Vagina (tissue), 2 donors: ENCODE measurements at regions not wholly inside any gene's neighbourhood (a gene's known extent, or its start where the extent isn't known, plus 50 kb on each side); places are given as distances from the start of the nearest gene placed in this dataset.

Source experiments
- DNase-seq, 2 donors: peaks; one replicate each; pipeline ENCODE4 v3.0.0-alpha.2; 2017; ENCODE audit errors: extremely low spot score in 2 of 2
- H3K27ac ChIP-seq: fragments of 200-600 bp; sonication (generic); one replicate; pipeline ENCODE4 v1.5.1; 2019
- H3K27me3 ChIP-seq: fragments of 200-600 bp; sonication (generic); one replicate; pipeline ENCODE4 v1.5.1; 2019
- H3K36me3 ChIP-seq, 2 donors: fragments of 200-600 bp; sonication (generic); one replicate each; pipeline ENCODE4 v1.5.1; 2017 to 2019
- H3K4me1 ChIP-seq: fragments of 200-600 bp; sonication (generic); one replicate; pipeline ENCODE4 v1.5.1; 2019
- H3K4me3 ChIP-seq, 2 donors: fragments of 200-600 bp; sonication (generic); 1 replicate in 1 of 2; 2 replicates in 1 of 2; pipeline ENCODE4 v1.5.1; 2016 to 2019
- H3K9me3 ChIP-seq: fragments of 200-600 bp; sonication (generic); one replicate; pipeline ENCODE4 v1.5.1; 2019
- POLR2A ChIP-seq, 2 donors: fragments of 450-650 bp; IDR thresholded peaks; one replicate each; pipeline ENCODE4 v1.6.1; 2017; ENCODE audit warnings: antibody characterized with exemption in 2 of 2, mild to moderate bottlenecking in 2 of 2, moderate library complexity in 2 of 2
- POLR2AphosphoS5 ChIP-seq, 2 donors: sonication (generic); formaldehyde crosslinking; IDR thresholded peaks; one replicate each; pipeline ENCODE4 v1.9.0; 2017; ENCODE audit warnings: antibody characterized with exemption in 2 of 2, mild to moderate bottlenecking in 2 of 2, low read depth in 1 of 2; ENCODE audit not compliant: insufficient read depth in 1 of 2
- intact Hi-C: fragments of 100-400 bp; cut with DNase I; formaldehyde crosslinking; loops from one replicate; pipeline ENCODE4 v1.15.1; 2023
- TF ChIP-seq, protein P1 (sequence below), 3 experiments: fragments of 450-650 bp in 2 of 3; fragments of 200-600 bp in 1 of 3; sonication (generic) in 1 of 3; IDR thresholded peaks; one replicate each; pipeline ENCODE4 v1.5.1; 2017 to 2019; ENCODE audit warnings: antibody characterized with exemption in 3 of 3, mild to moderate bottlenecking in 2 of 3, moderate library complexity in 2 of 3

DNA sequence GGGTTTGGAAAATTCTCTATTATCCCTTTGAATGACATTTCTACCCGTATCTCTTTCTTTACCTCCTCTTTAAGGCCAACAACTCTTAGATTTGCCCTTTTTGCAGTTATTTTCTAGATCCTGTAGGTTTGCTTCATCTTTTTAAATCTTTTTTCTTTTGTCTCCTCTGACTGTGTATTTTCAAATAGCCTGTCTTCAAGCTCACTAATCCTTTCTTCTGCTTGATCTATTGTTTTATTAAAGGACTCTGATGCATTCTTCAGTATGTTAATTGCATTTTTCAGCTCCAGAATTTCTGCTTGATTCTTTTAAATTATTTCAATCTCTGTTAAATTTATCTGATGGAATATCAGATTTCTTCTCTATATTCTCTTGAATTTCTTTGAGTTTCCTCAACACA, 324.3 kb downstream of the PLA2G4A start:
- DNase-seq = no peak
- H3K4me1 ChIP-seq = no peaks in the 10 kb centered on the region
- H3K9me3 ChIP-seq = no peaks in the 10 kb centered on the region
- intact Hi-C loops = no loop called here
- H3K4me3 ChIP-seq = no peak overlapping the region
- TF ChIP-seq POLR2AphosphoS5 (IDR thresholded peaks at IDR 0.05; ENCODE audit: insufficient read depth in 1 of 2, low read depth in 1 of 2) (no peak), POLR2A (IDR thresholded peaks at IDR 0.05) (no peak)
- TF ChIP-seq, protein P1, sequence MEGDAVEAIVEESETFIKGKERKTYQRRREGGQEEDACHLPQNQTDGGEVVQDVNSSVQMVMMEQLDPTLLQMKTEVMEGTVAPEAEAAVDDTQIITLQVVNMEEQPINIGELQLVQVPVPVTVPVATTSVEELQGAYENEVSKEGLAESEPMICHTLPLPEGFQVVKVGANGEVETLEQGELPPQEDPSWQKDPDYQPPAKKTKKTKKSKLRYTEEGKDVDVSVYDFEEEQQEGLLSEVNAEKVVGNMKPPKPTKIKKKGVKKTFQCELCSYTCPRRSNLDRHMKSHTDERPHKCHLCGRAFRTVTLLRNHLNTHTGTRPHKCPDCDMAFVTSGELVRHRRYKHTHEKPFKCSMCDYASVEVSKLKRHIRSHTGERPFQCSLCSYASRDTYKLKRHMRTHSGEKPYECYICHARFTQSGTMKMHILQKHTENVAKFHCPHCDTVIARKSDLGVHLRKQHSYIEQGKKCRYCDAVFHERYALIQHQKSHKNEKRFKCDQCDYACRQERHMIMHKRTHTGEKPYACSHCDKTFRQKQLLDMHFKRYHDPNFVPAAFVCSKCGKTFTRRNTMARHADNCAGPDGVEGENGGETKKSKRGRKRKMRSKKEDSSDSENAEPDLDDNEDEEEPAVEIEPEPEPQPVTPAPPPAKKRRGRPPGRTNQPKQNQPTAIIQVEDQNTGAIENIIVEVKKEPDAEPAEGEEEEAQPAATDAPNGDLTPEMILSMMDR (IDR thresholded peaks at IDR 0.05) = no peak
- no peaks in the 10 kb centered on the region for H3K27me3 ChIP-seq
- no peak overlapping the region for H3K27ac ChIP-seq
- no peaks in the 10 kb centered on the region for H3K36me3 ChIP-seq

DNA sequence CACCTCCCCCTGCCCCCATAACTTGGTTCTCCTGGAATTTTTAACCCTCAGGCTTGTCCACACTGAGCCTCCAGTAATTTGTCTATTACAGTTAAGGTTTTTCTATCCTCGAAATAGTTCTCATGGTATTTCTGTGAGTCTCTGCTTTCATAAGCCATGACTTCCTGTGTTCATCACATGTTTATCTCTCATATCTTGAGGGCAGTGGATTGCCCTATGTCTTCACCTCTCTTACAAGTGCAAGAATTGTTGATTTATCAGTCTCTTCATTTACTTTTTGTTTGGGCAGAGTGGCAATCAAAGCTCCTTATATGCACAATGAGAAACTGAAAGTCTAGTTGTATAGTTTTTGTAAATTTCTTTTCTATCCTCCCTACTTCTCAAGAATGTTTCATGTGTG, 328.4 kb downstream of the PLA2G4A start:
- TF ChIP-seq, protein P1 (IDR thresholded peaks at IDR 0.05) = no peak
- no peak for TF ChIP-seq POLR2AphosphoS5 (IDR thresholded peaks at IDR 0.05; ENCODE audit: insufficient read depth in 1 of 2, low read depth in 1 of 2)
- no peak for TF ChIP-seq POLR2A (IDR thresholded peaks at IDR 0.05)
- Histone ChIP-seq H3K4me3 (no peak overlapping the region), H3K4me1 (no peaks in the 10 kb centered on the region), H3K36me3 (no peaks in the 10 kb centered on the region), H3K27me3 (no peaks in the 10 kb centered on the region), H3K27ac (no peak overlapping the region), H3K9me3 (no peaks in the 10 kb centered on the region)
- no peak for DNase-seq
- intact Hi-C loops = no loop called here

DNA sequence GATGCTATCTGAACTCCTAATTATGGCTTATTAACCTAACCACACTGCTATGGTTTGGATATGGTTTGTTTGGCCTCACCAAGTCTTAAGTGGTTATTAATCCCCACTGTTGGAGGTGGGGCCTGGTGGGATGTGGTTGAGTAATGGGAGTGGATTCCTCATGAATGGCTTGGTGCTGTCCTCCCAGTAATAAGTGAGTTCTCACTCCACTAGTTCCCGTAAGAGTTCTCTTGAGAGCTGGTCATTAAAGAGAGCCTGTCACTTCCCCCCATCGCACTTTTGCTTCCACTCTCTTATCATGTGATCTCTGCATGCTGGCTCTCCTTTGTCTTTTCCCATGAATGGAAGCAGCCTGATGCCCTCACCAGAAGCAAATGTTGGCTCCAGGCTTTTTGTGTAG, 328.8 kb downstream of the PLA2G4A start:
- Histone ChIP-seq H3K36me3 (no peaks in the 10 kb centered on the region), H3K9me3 (no peaks in the 10 kb centered on the region), H3K27me3 (no peaks in the 10 kb centered on the region), H3K4me3 (no peak overlapping the region), H3K27ac (no peak overlapping the region), H3K4me1 (no peaks in the 10 kb centered on the region)
- intact Hi-C loops = no loop called here
- DNase-seq = no peak
- TF ChIP-seq POLR2A (IDR thresholded peaks at IDR 0.05) = no peak
- TF ChIP-seq, protein P1 (IDR thresholded peaks at IDR 0.05) = no peak
- no peak for TF ChIP-seq POLR2AphosphoS5 (IDR thresholded peaks at IDR 0.05; ENCODE audit: insufficient read depth in 1 of 2, low read depth in 1 of 2)

DNA sequence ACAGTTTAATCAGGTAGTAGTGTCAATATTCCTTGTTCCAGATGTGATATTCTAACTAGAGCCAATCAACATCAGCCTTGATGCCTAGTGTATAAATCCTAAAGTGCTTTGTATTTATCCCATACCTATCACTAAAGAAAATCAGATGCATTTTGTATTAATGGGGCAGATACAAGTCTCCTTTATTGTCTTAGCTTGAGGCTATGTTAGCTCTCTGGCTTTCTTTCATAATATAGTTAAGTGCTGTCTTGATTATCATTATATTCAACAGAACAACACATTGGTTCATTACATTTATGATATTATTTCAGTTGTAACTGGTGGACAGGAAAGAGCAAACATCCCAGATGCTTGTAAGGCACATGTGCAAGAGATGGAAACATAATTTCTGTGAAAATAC, 338.8 kb downstream of the PLA2G4A start:
- Histone ChIP-seq H3K27me3 (no peaks in the 10 kb centered on the region), H3K27ac (no peak overlapping the region), H3K36me3 (no peaks in the 10 kb centered on the region), H3K4me1 (no peaks in the 10 kb centered on the region), H3K4me3 (no peak overlapping the region), H3K9me3 (no peaks in the 10 kb centered on the region)
- TF ChIP-seq POLR2A (IDR thresholded peaks at IDR 0.05) (no peak), POLR2AphosphoS5 (IDR thresholded peaks at IDR 0.05; ENCODE audit: insufficient read depth in 1 of 2, low read depth in 1 of 2) (no peak)
- TF ChIP-seq, protein P1 (IDR thresholded peaks at IDR 0.05) = no peak
- no peak for DNase-seq
- intact Hi-C loops = no loop called here

DNA sequence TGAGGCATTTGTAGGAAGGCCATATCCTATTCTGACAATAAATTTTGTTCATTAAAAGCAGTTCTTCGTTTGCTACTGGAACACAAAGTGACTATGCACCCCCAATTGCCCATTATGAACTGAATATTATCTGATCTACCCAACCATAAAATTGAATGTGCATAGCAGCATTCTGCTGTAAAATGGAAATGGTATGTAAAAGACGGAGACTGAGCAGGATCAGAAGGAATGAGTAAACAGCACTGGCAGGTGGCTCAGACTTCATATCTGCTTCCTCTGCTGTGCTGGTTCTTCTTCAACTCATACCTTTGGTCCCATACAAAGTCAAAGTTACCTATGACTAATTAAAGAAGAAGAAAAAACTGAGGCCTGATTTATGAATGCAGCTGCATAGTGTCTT, 339.5 kb downstream of the PLA2G4A start:
- no peaks in the 10 kb centered on the region for H3K36me3 ChIP-seq
- TF ChIP-seq POLR2AphosphoS5 (IDR thresholded peaks at IDR 0.05; ENCODE audit: insufficient read depth in 1 of 2, low read depth in 1 of 2) (no peak), POLR2A (IDR thresholded peaks at IDR 0.05) (no peak)
- TF ChIP-seq, protein P1 (IDR thresholded peaks at IDR 0.05) = no peak
- no peaks in the 10 kb centered on the region for H3K27me3 ChIP-seq
- no peaks in the 10 kb centered on the region for H3K4me1 ChIP-seq
- intact Hi-C loops = no loop called here
- no peak overlapping the region for H3K4me3 ChIP-seq
- H3K9me3 ChIP-seq = no peaks in the 10 kb centered on the region
- DNase-seq = no peak
- H3K27ac ChIP-seq = no peak overlapping the region
